Panc1 (cell line): ENCODE measurements at regions not wholly inside any gene's neighbourhood (a gene's known extent, or its start where the extent isn't known, plus 50 kb on each side); places are given as distances from the start of the nearest gene placed in this dataset.

Source experiments
- ATAC-seq: fragments of 200-7000 bp; cut with Tn5 transposase; 2 replicates; pipeline ENCODE4 v1.9.1; 2020; ENCODE audit warnings: mild to moderate bottlenecking, moderate library complexity
- BruUV-seq: library from RNA; stranded (reverse); fragments of 400-500 nt; replicated peaks from 2 replicates; lab custom pipeline; 2021; lab: Mats Ljungman, UMichigan
- CTCF ChIA-PET: fragments of 300-600 bp; sonication (Branson Sonifier 250); formaldehyde crosslinking; loops from one replicate; lab custom pipeline; 2022; ENCODE audit warnings: antibody characterized with exemption; lab: Charles Lee
- POLR2A ChIA-PET: fragments of 300-600 bp; sonication (Branson Sonifier 250); formaldehyde crosslinking; loops from one replicate; lab custom pipeline; 2022; ENCODE audit warnings: antibody characterized with exemption; lab: Charles Lee
- DNase-seq: peaks from one replicate; pipeline ENCODE4 v3.0.0-alpha.2; 2010; ENCODE audit warnings: low read depth, low spot score
- H3K27ac ChIP-seq: 2 replicates; pipeline ENCODE4 v1.5.1; 2011; ENCODE audit warnings: mild to moderate bottlenecking, low read length, inconsistent platforms
- H3K27me3 ChIP-seq: fragments of 200-500 bp; sonication (Bioruptor generic); 2 replicates; pipeline ENCODE4 v1.6.0; 2014; ENCODE audit warnings: low read length, inconsistent platforms; ENCODE audit not compliant: control insufficient read depth, insufficient read depth
- H3K36me3 ChIP-seq: fragments of 200-500 bp; sonication (Bioruptor generic); 2 replicates; pipeline ENCODE4 v1.5.1; 2014; ENCODE audit warnings: inconsistent platforms, mild to moderate bottlenecking, low read length, moderate library complexity; ENCODE audit not compliant: control insufficient read depth, insufficient read depth
- H3K4me1 ChIP-seq: 2 replicates; pipeline ENCODE4 v1.5.1; 2011; ENCODE audit warnings: inconsistent platforms, mild to moderate bottlenecking, low read length, moderate library complexity; ENCODE audit not compliant: control insufficient read depth, insufficient read depth
- H3K4me3 ChIP-seq, 2 experiments: 2 replicates each; pipeline ENCODE4 v1.5.1; 2011 to 2012; ENCODE audit warnings: low read depth in 2 of 2, low read length in 2 of 2, mild to moderate bottlenecking in 2 of 2, inconsistent platforms in 1 of 2, moderate library complexity in 1 of 2
- H3K9me3 ChIP-seq: fragments of 200-500 bp; sonication (Bioruptor generic); 2 replicates; pipeline ENCODE4 v1.5.1; 2014; ENCODE audit warnings: low read depth, mild to moderate bottlenecking, inconsistent platforms, low read length, moderate library complexity; ENCODE audit not compliant: control insufficient read depth, insufficient read depth
- CTCF ChIP-seq: fragments of 450-650 bp; IDR thresholded peaks from 2 replicates; pipeline ENCODE4 v1.5.1; 2017; ENCODE audit warnings: mild to moderate bottlenecking
- POLR2AphosphoS5 ChIP-seq: IDR thresholded peaks from 2 replicates; pipeline ENCODE4 v1.6.1; 2012; ENCODE audit warnings: mild to moderate bottlenecking, low read depth, low read length, moderate library complexity
- SIN3A ChIP-seq: IDR thresholded peaks from 2 replicates; pipeline ENCODE4 v1.6.1; 2012; ENCODE audit warnings: low read depth, mild to moderate bottlenecking, low read length, moderate library complexity, borderline replicate concordance; ENCODE audit not compliant: insufficient read depth
- TCF7L2 ChIP-seq: IDR thresholded peaks from 2 replicates; pipeline ENCODE4 v1.6.1; 2011; ENCODE audit warnings: mild to moderate bottlenecking, low read depth, low read length, inconsistent platforms
- in situ Hi-C: cut with HindIII; loops from 2 replicates; pipeline ENCODE4 v1.10.0; 2016; ENCODE audit warnings: low sequenced_read_pairs, low pct_unique_long_range_greater_than_20kb
- intact Hi-C: fragments of 100-400 bp; cut with micrococcal nuclease; formaldehyde crosslinking; loops from one replicate; pipeline ENCODE4 v1.10.0; 2022; ENCODE audit not compliant: unreplicated experiment
- TF ChIP-seq, protein P1 (sequence below), 2 experiments: IDR thresholded peaks; 2 replicates each; pipeline ENCODE4 v1.6.1; 2011 to 2012; ENCODE audit warnings: low read depth in 2 of 2, control low read depth in 1 of 2, low read length in 1 of 2, mild to moderate bottlenecking in 1 of 2, moderate library complexity in 1 of 2; ENCODE audit not compliant: insufficient read depth in 1 of 2

DNA sequence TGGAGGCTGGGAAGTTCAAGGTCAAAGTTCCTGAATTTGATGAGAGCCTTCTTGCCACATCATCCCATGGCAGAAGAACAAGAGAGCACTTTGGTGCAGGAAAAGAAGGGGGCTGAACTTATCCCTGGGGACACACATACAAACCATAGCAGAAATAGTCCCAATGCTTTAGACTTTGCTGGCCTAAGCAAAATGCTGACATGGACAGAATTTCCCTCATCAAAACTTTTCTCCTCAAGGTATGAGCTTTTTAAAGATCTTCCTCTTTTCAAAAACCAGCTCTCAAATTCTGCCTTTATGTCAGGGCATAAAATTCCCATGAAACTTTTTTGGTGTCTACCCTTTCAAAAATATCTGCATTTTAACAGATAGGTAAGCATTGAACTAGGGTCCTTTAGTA, 341.8 kb upstream of the SMARCA2 start:
- ChIA-PET CTCF (no interaction called here), POLR2A (no interaction called here)
- intact Hi-C loops, result no loop called here
- H3K4me3 ChIP-seq, result no peak overlapping the region
- ATAC-seq (no peak), DNase-seq (no peak)
- in situ Hi-C loops, result no loop called here
- no peak overlapping the region for H3K27ac ChIP-seq
- H3K36me3 ChIP-seq, result no peaks in the 10 kb centered on the region
- TF ChIP-seq, protein P1, sequence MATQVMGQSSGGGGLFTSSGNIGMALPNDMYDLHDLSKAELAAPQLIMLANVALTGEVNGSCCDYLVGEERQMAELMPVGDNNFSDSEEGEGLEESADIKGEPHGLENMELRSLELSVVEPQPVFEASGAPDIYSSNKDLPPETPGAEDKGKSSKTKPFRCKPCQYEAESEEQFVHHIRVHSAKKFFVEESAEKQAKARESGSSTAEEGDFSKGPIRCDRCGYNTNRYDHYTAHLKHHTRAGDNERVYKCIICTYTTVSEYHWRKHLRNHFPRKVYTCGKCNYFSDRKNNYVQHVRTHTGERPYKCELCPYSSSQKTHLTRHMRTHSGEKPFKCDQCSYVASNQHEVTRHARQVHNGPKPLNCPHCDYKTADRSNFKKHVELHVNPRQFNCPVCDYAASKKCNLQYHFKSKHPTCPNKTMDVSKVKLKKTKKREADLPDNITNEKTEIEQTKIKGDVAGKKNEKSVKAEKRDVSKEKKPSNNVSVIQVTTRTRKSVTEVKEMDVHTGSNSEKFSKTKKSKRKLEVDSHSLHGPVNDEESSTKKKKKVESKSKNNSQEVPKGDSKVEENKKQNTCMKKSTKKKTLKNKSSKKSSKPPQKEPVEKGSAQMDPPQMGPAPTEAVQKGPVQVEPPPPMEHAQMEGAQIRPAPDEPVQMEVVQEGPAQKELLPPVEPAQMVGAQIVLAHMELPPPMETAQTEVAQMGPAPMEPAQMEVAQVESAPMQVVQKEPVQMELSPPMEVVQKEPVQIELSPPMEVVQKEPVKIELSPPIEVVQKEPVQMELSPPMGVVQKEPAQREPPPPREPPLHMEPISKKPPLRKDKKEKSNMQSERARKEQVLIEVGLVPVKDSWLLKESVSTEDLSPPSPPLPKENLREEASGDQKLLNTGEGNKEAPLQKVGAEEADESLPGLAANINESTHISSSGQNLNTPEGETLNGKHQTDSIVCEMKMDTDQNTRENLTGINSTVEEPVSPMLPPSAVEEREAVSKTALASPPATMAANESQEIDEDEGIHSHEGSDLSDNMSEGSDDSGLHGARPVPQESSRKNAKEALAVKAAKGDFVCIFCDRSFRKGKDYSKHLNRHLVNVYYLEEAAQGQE (IDR thresholded peaks at IDR 0.05; ENCODE audit: insufficient read depth in 1 of 2, low read depth in 2 of 2, low read length in 1 of 2), result no peak
- no peak for TF ChIP-seq SIN3A
- no peaks in the 10 kb centered on the region for H3K27me3 ChIP-seq
- no peaks in the 10 kb centered on the region for H3K4me1 ChIP-seq
- H3K9me3 ChIP-seq, result no peaks in the 10 kb centered on the region
- no TSS peak for BruUV-seq

DNA sequence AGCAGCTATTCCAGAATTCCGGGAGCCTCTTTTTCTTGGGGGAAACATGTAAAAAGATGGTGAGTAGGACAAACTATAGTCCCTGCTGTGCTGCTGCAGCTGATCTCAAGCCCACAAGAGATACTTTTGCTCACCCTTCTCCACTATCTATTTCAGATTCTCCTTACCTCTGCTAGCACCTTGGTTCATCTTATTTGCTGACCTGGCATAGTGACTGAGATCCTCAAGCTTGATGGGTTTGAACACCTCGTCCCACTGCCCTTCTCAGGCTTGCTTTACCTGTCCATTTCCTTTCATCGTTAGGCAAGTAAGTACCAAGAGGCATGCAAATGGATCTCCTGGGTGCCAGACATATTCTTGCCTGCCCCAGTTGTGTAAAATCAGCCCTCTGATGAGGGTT, 338.4 kb upstream of the SMARCA2 start:
- TF ChIP-seq SIN3A (no peak), POLR2AphosphoS5 (no peak), CTCF (no peak), TCF7L2 (no peak)
- TF ChIP-seq, protein P1 (IDR thresholded peaks at IDR 0.05; ENCODE audit: insufficient read depth in 1 of 2, low read depth in 2 of 2, low read length in 1 of 2), result no peak

More for the DNA sequence above, 338.4 kb upstream of the SMARCA2 start:
- BruUV-seq, result no TSS peak
- H3K27ac ChIP-seq, result no peak overlapping the region
- H3K4me1 ChIP-seq, result no peaks in the 10 kb centered on the region
- in situ Hi-C loops (no loop called here), intact Hi-C loops (no loop called here)
- H3K9me3 ChIP-seq, result no peaks in the 10 kb centered on the region
- H3K27me3 ChIP-seq, result no peaks in the 10 kb centered on the region
- no peak overlapping the region for H3K4me3 ChIP-seq
- ATAC-seq (no peak), DNase-seq (no peak)
- H3K36me3 ChIP-seq, result no peaks in the 10 kb centered on the region
- CTCF ChIA-PET, result no interaction called here
- POLR2A ChIA-PET, result no interaction called here
